ENCODE measurements at regions not wholly inside any gene's neighbourhood (a gene's known extent, or its start where the extent isn't known, plus 50 kb on each side); places are given as distances from the start of the nearest gene placed in this dataset.

DNA sequence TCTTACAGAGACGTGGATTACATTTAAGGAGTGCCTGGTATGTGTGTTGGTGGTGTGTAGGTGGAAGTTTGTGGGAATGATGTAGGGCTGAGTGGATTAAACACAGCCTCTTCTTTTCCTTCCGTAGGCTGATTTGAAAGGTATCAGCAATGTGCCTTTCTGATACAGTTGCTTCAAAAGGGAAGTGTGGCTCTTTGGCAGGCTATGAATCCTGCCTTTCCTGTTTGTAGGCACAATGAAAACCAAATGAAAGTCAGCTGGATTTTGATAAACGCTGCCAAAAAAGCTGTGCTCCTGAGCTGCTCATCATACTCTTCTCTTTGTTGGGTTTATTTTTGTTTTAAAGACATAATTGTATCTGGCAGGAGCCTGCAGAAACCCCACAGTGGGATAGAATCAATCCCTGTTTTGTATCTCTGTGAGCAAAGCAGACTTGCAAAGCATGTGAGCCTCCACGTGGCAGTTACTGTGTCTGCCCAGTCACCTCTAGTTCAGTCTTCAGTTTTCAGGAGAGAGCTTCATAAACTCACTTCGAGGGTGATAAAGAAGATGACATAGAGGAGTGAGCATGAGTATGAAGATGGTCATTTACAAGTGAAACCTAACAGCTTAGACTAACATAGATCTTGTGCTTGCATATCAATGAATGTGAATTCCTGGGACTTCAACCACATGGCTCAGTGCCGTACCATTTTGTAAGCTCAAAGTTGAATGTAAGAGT lies 655.7 kb upstream of the KIRREL3 start:
- Histone ChIP-seq H3K27ac (ENCODE audit: insufficient read depth, low read depth, low read length) (no peak overlapping the region), H3K9ac (replicated peaks; ENCODE audit: extremely low read depth, insufficient read depth, low read length) (no peak overlapping the region), H3K36me3 (ENCODE audit: control insufficient read depth in 2 of 2, extremely low read depth in 1 of 2, insufficient read depth in 2 of 2, low read length in 2 of 2) (no peaks in the 10 kb centered on the region), H3K9me1 (replicated peaks; ENCODE audit: control insufficient read depth, extremely low read depth, insufficient read depth, low read length) (no peaks in the 10 kb centered on the region), H3K79me2 (ENCODE audit: control insufficient read depth, insufficient read depth, low read length) (no peaks in the 10 kb centered on the region), H3K4me1 (ENCODE audit: control insufficient read depth, extremely low read depth, insufficient read depth, low read length) (peaks cover 9% of the 10 kb centered on the region), H3K4me2 (ENCODE audit: insufficient read depth, low read length) (no peak overlapping the region), H3K9me3 (replicated peaks; ENCODE audit: control insufficient read depth, insufficient read depth, low read length) (no peaks in the 10 kb centered on the region), H3K27me3 (ENCODE audit: control insufficient read depth in 2 of 2, insufficient read depth in 2 of 2, low read length in 2 of 2) (no peaks in the 10 kb centered on the region), H3K4me3 (replicated peaks in 1 of 3; ENCODE audit: insufficient read depth in 1 of 3, low read depth in 1 of 3, low read length in 3 of 3) (no peak overlapping the region), H4K20me1 (replicated peaks; ENCODE audit: control insufficient read depth, extremely low read depth, insufficient read depth, low read length) (no peaks in the 10 kb centered on the region), H2AFZ (ENCODE audit: low read depth, low read length) (peak overlapping the region; percentile 2)
- DNase-seq (ENCODE audit: low read depth, low spot score), result peak; percentile 48
- ChIA-PET POLR2A (no interaction called here), CTCF (no interaction called here)
- BruUV-seq (replicated peaks), result no TSS peak
- TF ChIP-seq POLR2AphosphoS5 (IDR thresholded peaks at IDR 0.05; ENCODE audit: insufficient read depth, low read depth, low read length), result no peak
- no peak for FAIRE-seq
- intact Hi-C loops (cut with micrococcal nuclease), result no loop called here
- dilution Hi-C loops (cut with MboI; ENCODE audit: extremely low pct_ligation_motif_present, low sequenced_read_pairs), result no loop called here

DNA sequence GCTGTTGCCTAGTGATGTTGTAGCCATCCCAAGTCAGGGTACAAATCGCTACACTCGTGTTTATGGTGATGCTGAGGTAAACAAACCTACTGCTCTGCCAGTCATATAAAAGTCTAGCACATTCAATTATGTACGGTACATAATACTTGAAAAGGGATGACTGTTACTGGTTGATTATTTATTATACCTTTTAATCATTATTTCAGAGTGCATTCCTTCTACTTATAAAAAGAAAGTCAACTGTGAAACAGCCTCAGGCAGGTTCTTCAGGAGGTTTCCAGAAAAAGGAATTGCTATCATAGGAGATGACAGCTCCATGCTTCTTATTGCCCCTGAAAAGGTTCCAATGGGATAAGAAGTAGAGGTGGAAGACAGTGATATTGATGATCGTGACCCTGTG lies 652.5 kb upstream of the KIRREL3 start:
- no peak overlapping the region for H3K4me3 ChIP-seq (replicated peaks in 1 of 3; ENCODE audit: insufficient read depth in 1 of 3, low read depth in 1 of 3, low read length in 3 of 3)
- dilution Hi-C loops (cut with MboI; ENCODE audit: extremely low pct_ligation_motif_present, low sequenced_read_pairs), result no loop called here
- H3K27me3 ChIP-seq (ENCODE audit: control insufficient read depth in 2 of 2, insufficient read depth in 2 of 2, low read length in 2 of 2), result no peaks in the 10 kb centered on the region
- DNase-seq (ENCODE audit: low read depth, low spot score), result no peak
- no peak overlapping the region for H3K4me2 ChIP-seq (ENCODE audit: insufficient read depth, low read length)
- no peaks in the 10 kb centered on the region for H3K9me3 ChIP-seq (replicated peaks; ENCODE audit: control insufficient read depth, insufficient read depth, low read length)
- BruUV-seq (replicated peaks), result no TSS peak
- H2AFZ ChIP-seq (ENCODE audit: low read depth, low read length), result no peak overlapping the region
- H3K4me1 ChIP-seq (ENCODE audit: control insufficient read depth, extremely low read depth, insufficient read depth, low read length), result peaks cover 15% of the 10 kb centered on the region
- FAIRE-seq, result no peak
- intact Hi-C loops (cut with micrococcal nuclease), result no loop called here
- no peaks in the 10 kb centered on the region for H3K36me3 ChIP-seq (ENCODE audit: control insufficient read depth in 2 of 2, extremely low read depth in 1 of 2, insufficient read depth in 2 of 2, low read length in 2 of 2)
- TF ChIP-seq, protein P1, sequence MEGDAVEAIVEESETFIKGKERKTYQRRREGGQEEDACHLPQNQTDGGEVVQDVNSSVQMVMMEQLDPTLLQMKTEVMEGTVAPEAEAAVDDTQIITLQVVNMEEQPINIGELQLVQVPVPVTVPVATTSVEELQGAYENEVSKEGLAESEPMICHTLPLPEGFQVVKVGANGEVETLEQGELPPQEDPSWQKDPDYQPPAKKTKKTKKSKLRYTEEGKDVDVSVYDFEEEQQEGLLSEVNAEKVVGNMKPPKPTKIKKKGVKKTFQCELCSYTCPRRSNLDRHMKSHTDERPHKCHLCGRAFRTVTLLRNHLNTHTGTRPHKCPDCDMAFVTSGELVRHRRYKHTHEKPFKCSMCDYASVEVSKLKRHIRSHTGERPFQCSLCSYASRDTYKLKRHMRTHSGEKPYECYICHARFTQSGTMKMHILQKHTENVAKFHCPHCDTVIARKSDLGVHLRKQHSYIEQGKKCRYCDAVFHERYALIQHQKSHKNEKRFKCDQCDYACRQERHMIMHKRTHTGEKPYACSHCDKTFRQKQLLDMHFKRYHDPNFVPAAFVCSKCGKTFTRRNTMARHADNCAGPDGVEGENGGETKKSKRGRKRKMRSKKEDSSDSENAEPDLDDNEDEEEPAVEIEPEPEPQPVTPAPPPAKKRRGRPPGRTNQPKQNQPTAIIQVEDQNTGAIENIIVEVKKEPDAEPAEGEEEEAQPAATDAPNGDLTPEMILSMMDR (IDR thresholded peaks at IDR 0.05; ENCODE audit: extremely low read depth in 1 of 2, insufficient read depth in 1 of 2, low read depth in 1 of 2, low read length in 2 of 2), result no peak
- no peak for TF ChIP-seq JUN (IDR thresholded peaks at IDR 0.05; ENCODE audit: borderline replicate concordance, insufficient read depth, insufficient read length, low read depth)
- no peak for TF ChIP-seq POLR2A (IDR thresholded peaks at IDR 0.05; ENCODE audit: low read depth, low read length)
- no peak for TF ChIP-seq FOS (IDR thresholded peaks at IDR 0.05; ENCODE audit: borderline replicate concordance, insufficient read depth, low read length)
- no peak for TF ChIP-seq EZH2 (IDR thresholded peaks at IDR 0.05; ENCODE audit: borderline replicate concordance, low read depth, low read length, severe bottlenecking)
- TF ChIP-seq, protein P2, sequence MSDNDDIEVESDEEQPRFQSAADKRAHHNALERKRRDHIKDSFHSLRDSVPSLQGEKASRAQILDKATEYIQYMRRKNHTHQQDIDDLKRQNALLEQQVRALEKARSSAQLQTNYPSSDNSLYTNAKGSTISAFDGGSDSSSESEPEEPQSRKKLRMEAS (IDR thresholded peaks at IDR 0.05; ENCODE audit: insufficient read depth, insufficient read length), result no peak
- no peak for TF ChIP-seq MYC (IDR thresholded peaks at IDR 0.05; ENCODE audit: low read depth, low read length)
- TF ChIP-seq GATA2 (IDR thresholded peaks at IDR 0.05; ENCODE audit: insufficient read depth, insufficient read length, low read depth, low read length), result no peak
- TF ChIP-seq POLR2AphosphoS5 (IDR thresholded peaks at IDR 0.05; ENCODE audit: insufficient read depth, low read depth, low read length), result no peak
- no peak overlapping the region for H3K9ac ChIP-seq (replicated peaks; ENCODE audit: extremely low read depth, insufficient read depth, low read length)
- POLR2A ChIA-PET, result no interaction called here
- no peaks in the 10 kb centered on the region for H3K9me1 ChIP-seq (replicated peaks; ENCODE audit: control insufficient read depth, extremely low read depth, insufficient read depth, low read length)
- H3K27ac ChIP-seq (ENCODE audit: insufficient read depth, low read depth, low read length), result no peak overlapping the region
- no peaks in the 10 kb centered on the region for H3K79me2 ChIP-seq (ENCODE audit: control insufficient read depth, insufficient read depth, low read length)
- no peaks in the 10 kb centered on the region for H4K20me1 ChIP-seq (replicated peaks; ENCODE audit: control insufficient read depth, extremely low read depth, insufficient read depth, low read length)
- CTCF ChIA-PET, result no interaction called here

All from endothelial cell of umbilical vein (primary cell).